GM21526 (cell line): ENCODE measurements at regions not wholly inside any gene's neighbourhood (a gene's known extent, or its start where the extent isn't known, plus 50 kb on each side); places are given as distances from the start of the nearest gene placed in this dataset.
"Not testable (repeated sequence)": the region's sequence is repeated elsewhere in the genome, so short reads cannot be mapped to it uniquely, and the experiment has no call there.

ENCODE experiments used
- ATAC-seq: cut with Tn5 transposase; IDR thresholded peaks from one replicate; pipeline ENCODE4 v1.9.1; 2021; ENCODE audit warnings: moderate library complexity; ENCODE audit not compliant: unreplicated experiment, low FRiP score

- no peak for ATAC-seq
These were observed 227.2 kb downstream of the SLCO4C1 start for GRCh38 chr5:102068870-102069269.

GRCh38 chr5:102049517-102049916 is 246.6 kb downstream of the SLCO4C1 start:
- no peak for ATAC-seq

GRCh38 chr5:102048940-102049339 is 247.1 kb downstream of the SLCO4C1 start:
- no peak for ATAC-seq

GRCh38 chr5:102047073-102047472 is 249.0 kb downstream of the SLCO4C1 start:
- not testable (repeated sequence) for ATAC-seq

- ATAC-seq: no peak
These were observed 255.8 kb downstream of the SLCO4C1 start for GRCh38 chr5:102040326-102040725.

- ATAC-seq: no peak
These were observed 259.2 kb downstream of the SLCO4C1 start for GRCh38 chr5:102036927-102037326.

GRCh38 chr5:102031711-102032110 is 264.4 kb downstream of the SLCO4C1 start:
- ATAC-seq: no peak

- ATAC-seq: no peak
These were observed 277.4 kb downstream of the SLCO4C1 start for GRCh38 chr5:102018690-102019089.

GRCh38 chr5:102018279-102018678 is 277.8 kb downstream of the SLCO4C1 start:
- no peak for ATAC-seq

- no peak for ATAC-seq
These were observed 281.7 kb downstream of the SLCO4C1 start for GRCh38 chr5:102014371-102014770.

GRCh38 chr5:102010644-102011043 is 285.4 kb downstream of the SLCO4C1 start:
- no peak for ATAC-seq

GRCh38 chr5:101997235-101997634 is 298.8 kb downstream of the SLCO4C1 start:
- no peak for ATAC-seq

GRCh38 chr5:101995585-101995984 is 300.5 kb downstream of the SLCO4C1 start:
- no peak for ATAC-seq

- ATAC-seq: no peak
These were observed 304.6 kb downstream of the SLCO4C1 start for GRCh38 chr5:101991486-101991885.

- no peak for ATAC-seq
These were observed 306.4 kb downstream of the SLCO4C1 start for GRCh38 chr5:101989659-101990058.

GRCh38 chr5:101977729-101978345 is 318.2 kb downstream of the SLCO4C1 start:
- peak; percentile 97 for ATAC-seq

GRCh38 chr5:101976933-101977332 is 319.2 kb downstream of the SLCO4C1 start:
- no peak for ATAC-seq

GRCh38 chr5:101969742-101970141 is 326.3 kb downstream of the SLCO4C1 start:
- no peak for ATAC-seq

- no peak for ATAC-seq
These were observed 329.6 kb downstream of the SLCO4C1 start for GRCh38 chr5:101966476-101966875.

GRCh38 chr5:101955891-101956290 is 340.2 kb downstream of the SLCO4C1 start:
- no peak for ATAC-seq

GRCh38 chr5:101950019-101950418 is 346.1 kb downstream of the SLCO4C1 start:
- no peak for ATAC-seq

- ATAC-seq: no peak
These were observed 347.5 kb downstream of the SLCO4C1 start for GRCh38 chr5:101948615-101949014.

- ATAC-seq: no peak
These were observed 352.3 kb downstream of the SLCO4C1 start for GRCh38 chr5:101943784-101944183.
